ENCODE measurements at regions not wholly inside any gene's neighbourhood (a gene's known extent, or its start where the extent isn't known, plus 50 kb on each side); places are given as distances from the start of the nearest gene placed in this dataset.

GRCh38 chr21:39007532-39007931 lies 175.7 kb downstream of the PSMG1 start:
- Mint-ChIP-seq H3K27ac (no peak overlapping the region), H3K27me3 (ENCODE audit: insufficient read depth, low read depth, poor library complexity) (peaks cover 13% of the 10 kb centered on the region), H3K4me1 (peaks cover 22% of the 10 kb centered on the region), H3K36me3 (ENCODE audit: low read depth) (peaks cover 3% of the 10 kb centered on the region; the same call in 1 of the 3 replicates), H3K9me3 (no peaks in the 10 kb centered on the region), H3K4me3 (no peak overlapping the region)
- H3K4me1 ChIP-seq (ENCODE audit: insufficient read depth) = peaks cover 7% of the 10 kb centered on the region
- no peak overlapping the region for H3K4me3 ChIP-seq
- DNase-seq (ENCODE audit: low spot score) = no peak
- no peaks in the 10 kb centered on the region for H3K36me3 ChIP-seq (ENCODE audit: insufficient read depth)
- no peaks in the 10 kb centered on the region for H3K27me3 ChIP-seq (ENCODE audit: insufficient read depth)
- TF ChIP-seq ETS1 (IDR thresholded peaks at IDR 0.05) = no peak
- no peak for TF ChIP-seq REST (IDR thresholded peaks at IDR 0.05; ENCODE audit: unreplicated experiment)
- TF ChIP-seq EZH2phosphoT487 (IDR thresholded peaks at IDR 0.05; ENCODE audit: unreplicated experiment) = no peak
- TF ChIP-seq CREB1 (CRISPR knock-in tag; IDR thresholded peaks at IDR 0.05; ENCODE audit: low read depth) = no peak
- no peak for TF ChIP-seq ZNF462 (CRISPR knock-in tag; IDR thresholded peaks at IDR 0.05)
- no peak for TF ChIP-seq JUNB (IDR thresholded peaks at IDR 0.05; ENCODE audit: unreplicated experiment)
- TF ChIP-seq EZH2 (IDR thresholded peaks at IDR 0.05; ENCODE audit: low read depth, unreplicated experiment) = no peak
- no peak for TF ChIP-seq CTCF (conservative IDR thresholded peaks at IDR 0.05; ENCODE audit: low read depth in 2 of 2)
- TF ChIP-seq ZNF331 (CRISPR knock-in tag; IDR thresholded peaks at IDR 0.05; ENCODE audit: low read depth) = no peak
- TF ChIP-seq NANOG (IDR thresholded peaks at IDR 0.05; ENCODE audit: borderline replicate concordance) = no peak
- no peak for TF ChIP-seq ZNF114 (CRISPR knock-in tag; IDR thresholded peaks at IDR 0.05)
- TF ChIP-seq POLR2AphosphoS5 (IDR thresholded peaks at IDR 0.05; ENCODE audit: low read depth) = no peak
- no peak for ATAC-seq
- no peaks in the 10 kb centered on the region for H4K20me1 ChIP-seq (replicated peaks; ENCODE audit: insufficient read depth)
- H3K79me2 ChIP-seq (replicated peaks; ENCODE audit: insufficient read depth) = no peaks in the 10 kb centered on the region
- no peak overlapping the region for H3K4me2 ChIP-seq
- no peaks in the 10 kb centered on the region for H3F3A ChIP-seq (replicated peaks; ENCODE audit: low read depth)
- H3K27ac ChIP-seq (ENCODE audit: low read depth) = no peak overlapping the region
- H2AFZ ChIP-seq = no peak overlapping the region
- H3K9me2 ChIP-seq (ENCODE audit: insufficient read depth) = peaks cover 7% of the 10 kb centered on the region; the same call in 1 of the 2 replicates
